CD4-positive, alpha-beta T cell treated with Interleukin-6 at 100 ng/mL for 8 hours (primary cell): ENCODE measurements at regions not wholly inside any gene's neighbourhood (a gene's known extent, or its start where the extent isn't known, plus 50 kb on each side); places are given as distances from the start of the nearest gene placed in this dataset.

Source experiments
- DNase-seq: peaks from one replicate; pipeline ENCODE4 v3.0.0-alpha.2; 2020; ENCODE audit warnings: mixed read lengths, low spot score

DNA sequence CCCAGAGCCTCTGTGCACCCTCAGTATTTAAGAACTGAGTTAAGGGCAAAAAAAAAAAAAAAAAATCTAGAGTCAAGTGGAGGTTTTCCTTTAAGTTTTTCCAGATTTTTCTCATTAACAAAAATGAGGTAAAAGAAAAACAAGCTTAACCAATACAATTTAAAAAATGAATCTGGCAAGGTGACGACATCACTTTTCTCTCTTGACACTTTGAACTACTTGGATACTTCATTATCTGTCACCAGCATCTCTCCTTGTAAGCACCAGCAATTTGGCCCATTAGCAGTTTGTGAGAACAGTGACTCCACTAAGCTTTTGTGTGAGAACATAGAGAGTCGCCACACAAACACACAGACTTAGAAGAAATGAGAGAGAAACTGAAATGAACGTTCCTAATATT, 345.7 kb upstream of the SLC30A5 start:
- DNase-seq, result no peak

DNA sequence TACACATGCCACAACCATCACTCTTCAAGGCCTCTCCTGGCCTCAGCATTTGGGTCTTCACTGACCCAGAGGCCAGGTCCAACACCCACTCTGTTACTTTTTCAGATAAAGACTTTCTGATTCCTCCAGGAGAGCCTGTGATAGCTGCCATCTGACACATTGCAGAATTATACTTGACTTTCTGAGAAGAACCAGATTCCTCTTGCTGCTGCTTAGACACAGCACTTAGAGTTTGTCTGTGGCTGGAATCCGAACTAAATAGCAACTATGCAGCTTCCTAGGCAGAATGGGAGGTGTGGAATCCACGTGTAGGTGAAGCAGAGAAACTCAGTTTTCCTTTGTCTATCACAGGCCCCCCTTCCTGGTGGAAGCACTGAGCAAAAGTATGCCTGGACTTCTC, 344.7 kb upstream of the SLC30A5 start:
- no peak for DNase-seq

- DNase-seq, result no peak
Measured at GRCh38 chr5:68749631-68750030, 344.2 kb upstream of the SLC30A5 start.

DNA sequence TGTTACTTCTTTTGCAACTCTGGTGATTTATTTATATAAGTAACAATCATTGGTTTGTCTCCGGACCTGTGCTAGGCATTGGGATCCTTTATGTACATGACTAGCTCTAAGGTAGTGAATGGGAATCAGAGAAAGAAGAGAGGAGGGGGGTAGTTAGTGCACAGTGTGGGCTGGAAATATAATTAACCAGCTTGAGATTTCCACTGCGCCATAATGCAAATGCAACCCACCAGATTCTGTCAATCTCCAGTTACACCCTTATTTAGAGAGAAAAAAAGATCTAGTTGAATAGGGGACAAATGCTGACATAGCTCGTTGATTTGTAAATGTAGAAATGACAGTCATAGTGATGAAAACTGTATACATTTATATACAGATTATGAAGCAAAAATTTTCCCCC, 342.2 kb upstream of the SLC30A5 start:
- no peak for DNase-seq

- no peak for DNase-seq
Measured at GRCh38 chr5:68754536-68754935, 339.3 kb upstream of the SLC30A5 start.

GRCh38 chr5:68755293-68755692, 338.5 kb upstream of the SLC30A5 start:
- no peak for DNase-seq

- DNase-seq, result no peak
Measured at GRCh38 chr5:68757006-68757405, 336.8 kb upstream of the SLC30A5 start.

- DNase-seq, result no peak
Measured at GRCh38 chr5:68757626-68758212, 336.1 kb upstream of the SLC30A5 start.

DNA sequence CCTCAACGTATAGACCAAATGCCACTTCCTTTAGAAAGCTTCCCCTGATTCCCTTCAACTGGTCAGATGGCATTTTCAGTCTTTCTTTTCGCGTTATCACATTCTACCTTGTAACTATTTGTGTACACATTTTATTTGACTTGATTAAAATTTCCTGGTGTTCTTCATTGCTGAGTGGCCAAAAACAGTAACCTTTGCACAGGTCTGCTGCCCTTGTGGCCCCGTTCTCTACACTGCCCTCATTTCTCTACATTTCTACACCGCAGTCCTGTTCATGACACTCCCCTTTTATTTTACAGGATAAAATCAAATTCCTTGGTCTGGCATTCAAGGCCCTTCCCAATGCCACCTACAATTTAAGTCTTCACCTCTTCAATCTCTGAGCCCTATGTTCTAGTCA, 334.2 kb upstream of the SLC30A5 start:
- no peak for DNase-seq

- DNase-seq, result no peak
Measured at GRCh38 chr5:68762201-68762600, 331.6 kb upstream of the SLC30A5 start.

- DNase-seq, result no peak
Measured at GRCh38 chr5:68766952-68767464, 326.8 kb upstream of the SLC30A5 start.

GRCh38 chr5:68770551-68770950, 323.3 kb upstream of the SLC30A5 start:
- no peak for DNase-seq

DNA sequence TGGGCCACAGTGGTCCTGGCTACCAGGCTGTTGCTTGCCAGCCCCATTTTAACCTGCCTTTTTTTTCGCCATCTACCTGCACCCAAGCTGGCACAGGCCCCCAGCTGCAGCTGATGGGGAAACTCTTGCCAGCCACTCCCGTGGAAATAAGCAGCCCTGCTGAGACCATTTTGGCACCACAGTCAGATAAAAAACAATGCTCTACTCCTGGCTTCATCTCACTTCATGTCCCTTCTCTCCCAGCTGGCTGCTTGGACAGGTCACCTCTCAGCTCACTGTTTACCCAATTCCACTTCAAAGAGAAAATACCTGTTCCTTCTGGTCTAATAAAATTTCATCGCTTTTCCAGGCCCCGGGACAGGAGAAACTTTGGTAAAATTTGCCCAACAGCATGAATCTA, 322.6 kb upstream of the SLC30A5 start:
- no peak for DNase-seq

GRCh38 chr5:68771732-68772131, 322.1 kb upstream of the SLC30A5 start:
- no peak for DNase-seq

DNA sequence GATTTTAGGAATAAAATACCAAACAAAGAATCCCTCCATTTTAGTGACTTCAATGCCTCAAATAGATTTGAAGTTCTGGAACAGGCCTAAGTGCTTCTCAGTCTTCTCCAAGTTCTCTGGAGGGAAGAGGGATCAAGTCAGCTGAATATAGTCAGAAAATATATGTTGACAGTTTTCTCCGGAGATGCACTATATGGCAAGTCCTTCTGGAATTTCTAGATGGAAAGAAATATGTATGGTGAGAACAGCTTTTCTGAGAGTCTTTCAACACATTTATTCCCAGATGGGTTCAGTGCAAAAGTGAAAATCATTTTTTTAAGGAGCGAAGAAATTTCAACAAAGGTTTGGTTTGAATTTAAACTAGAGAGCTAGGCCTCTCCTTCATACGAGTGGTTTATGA, 317.4 kb upstream of the SLC30A5 start:
- no peak for DNase-seq

DNA sequence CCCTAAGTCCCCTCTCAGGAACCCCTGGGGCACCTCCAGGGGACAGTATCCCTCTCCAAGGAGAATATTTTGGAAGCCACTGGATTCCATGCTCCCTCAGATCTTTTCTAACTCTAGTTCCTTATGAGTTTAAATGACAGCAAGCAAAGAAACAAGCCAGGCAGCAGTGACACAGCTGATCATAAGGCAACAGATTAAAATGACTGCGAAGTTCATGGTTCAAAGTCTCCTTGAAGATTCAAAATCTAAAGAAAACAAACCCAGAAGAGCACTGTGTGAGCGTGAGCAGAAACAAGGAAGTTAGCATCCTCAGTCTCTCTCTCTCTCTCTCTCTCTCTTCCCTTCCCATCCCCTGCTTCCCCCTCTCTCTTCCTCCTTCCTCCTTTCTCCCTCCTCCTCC, 316.7 kb upstream of the SLC30A5 start:
- DNase-seq, result no peak

GRCh38 chr5:68778484-68778883, 315.3 kb upstream of the SLC30A5 start:
- DNase-seq, result no peak

- no peak for DNase-seq
Measured at GRCh38 chr5:68780299-68780955, 313.4 kb upstream of the SLC30A5 start.

GRCh38 chr5:68793074-68793473, 300.7 kb upstream of the SLC30A5 start:
- no peak for DNase-seq

DNA sequence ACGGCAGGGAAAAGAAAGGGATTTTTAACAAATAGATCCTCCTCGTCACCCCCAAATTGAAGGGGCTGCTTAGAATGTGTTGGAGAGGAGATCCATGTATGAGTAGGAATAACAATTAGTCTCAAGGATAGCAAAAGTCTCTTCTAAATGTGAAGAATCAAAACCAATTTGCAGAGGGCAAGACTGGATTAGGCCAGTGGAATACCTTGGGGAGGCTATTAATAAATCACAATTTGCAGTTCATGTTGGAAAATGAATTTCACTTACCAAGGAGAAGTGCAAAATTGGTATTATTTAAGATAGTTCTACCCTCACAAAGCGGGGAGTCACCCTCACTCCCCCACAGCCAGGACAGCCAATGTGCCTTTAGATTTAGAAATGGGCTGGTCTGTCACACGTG, 299.8 kb upstream of the SLC30A5 start:
- DNase-seq, result no peak

- no peak for DNase-seq
Measured at GRCh38 chr5:68795190-68795589, 298.6 kb upstream of the SLC30A5 start.

- no peak for DNase-seq
Measured at GRCh38 chr5:68798877-68799843, 294.7 kb upstream of the SLC30A5 start.

DNA sequence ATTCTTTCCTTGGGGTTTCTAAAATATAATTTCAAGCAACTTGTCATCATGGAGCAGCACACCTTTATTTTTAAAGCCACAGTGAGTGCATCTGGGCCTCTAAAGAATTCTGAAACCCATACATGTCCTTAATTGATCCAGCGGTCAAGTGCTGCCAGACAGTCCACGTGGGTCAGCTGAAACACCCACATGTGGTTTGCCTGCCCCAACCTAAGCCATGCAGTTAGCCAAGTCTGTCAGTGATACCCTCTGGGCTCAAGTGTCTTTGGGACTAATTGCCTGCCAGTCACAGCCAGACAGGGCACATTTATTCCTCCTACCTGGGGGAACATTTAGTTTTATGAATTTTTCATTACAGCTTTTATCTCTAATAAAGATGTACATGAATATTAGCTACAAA, 291.4 kb upstream of the SLC30A5 start:
- DNase-seq, result no peak
